WTC11 (cell line): ENCODE measurements at regions not wholly inside any gene's neighbourhood (a gene's known extent, or its start where the extent isn't known, plus 50 kb on each side); places are given as distances from the start of the nearest gene placed in this dataset.

Source experiments
- ATAC-seq: fragments of 200-7000 bp; cut with Tn5 transposase; 2 replicates; pipeline ENCODE4 v1.10.0; 2021; ENCODE audit warnings: mild to moderate bottlenecking, moderate library complexity
- CTCF ChIA-PET: fragments of 300-600 bp; sonication (Branson Sonifier 250); formaldehyde crosslinking; loops from one replicate; lab custom pipeline; 2021; ENCODE audit warnings: antibody characterized with exemption; lab: Charles Lee
- POLR2A ChIA-PET: fragments of 350-600 bp; sonication (Branson Sonifier 250); formaldehyde crosslinking; loops from one replicate; lab custom pipeline; 2021; ENCODE audit warnings: antibody characterized with exemption; lab: Charles Lee
- DNase-seq: peaks from one replicate; pipeline ENCODE4 v3.0.0; 2021; ENCODE audit warnings: low spot score
- H3K27ac Mint-ChIP-seq: 2 replicates; pipeline ENCODE4 v1.8.0; 2021; ENCODE audit warnings: mixed read lengths
- H3K27me3 Mint-ChIP-seq: 2 replicates; pipeline ENCODE4 v1.8.0; 2021; ENCODE audit warnings: low read depth, mild to moderate bottlenecking, moderate library complexity, mixed read lengths
- H3K36me3 Mint-ChIP-seq: 2 replicates; pipeline ENCODE4 v1.8.0; 2021; ENCODE audit warnings: mixed read lengths
- H3K4me1 Mint-ChIP-seq: 2 replicates; pipeline ENCODE4 v1.8.0; 2022; ENCODE audit warnings: mixed read lengths
- H3K4me3 Mint-ChIP-seq: 2 replicates; pipeline ENCODE4 v1.8.0; 2021; ENCODE audit warnings: mild to moderate bottlenecking, moderate library complexity, mixed read lengths
- H3K9me3 Mint-ChIP-seq: 2 replicates; pipeline ENCODE4 v1.8.0; 2021; ENCODE audit warnings: mixed read lengths
- CREB1 ChIP-seq: sonication (generic); formaldehyde crosslinking; IDR thresholded peaks from 2 replicates; pipeline ENCODE4 v1.8.0; 2023; ENCODE audit warnings: mild to moderate bottlenecking, missing genetic modification reagents
- CREM ChIP-seq: sonication (generic); formaldehyde crosslinking; IDR thresholded peaks from 2 replicates; pipeline ENCODE4 v1.8.1; 2022; ENCODE audit warnings: mild to moderate bottlenecking, missing genetic modification reagents, moderate library complexity
- E2F4 ChIP-seq: sonication (generic); formaldehyde crosslinking; IDR thresholded peaks from 2 replicates; pipeline ENCODE4 v1.8.1; 2022; ENCODE audit warnings: low read depth, mild to moderate bottlenecking, moderate library complexity, missing genetic modification reagents, borderline replicate concordance
- EMX1 ChIP-seq: fragments of 250-450 bp; sonication (Bioruptor Pico); IDR thresholded peaks from 2 replicates; pipeline ENCODE4 v1.8.0; 2021; ENCODE audit warnings: mild to moderate bottlenecking
- FOXK1 ChIP-seq: sonication (generic); formaldehyde crosslinking; IDR thresholded peaks from 2 replicates; pipeline ENCODE4 v1.8.0; 2022; ENCODE audit warnings: mild to moderate bottlenecking, moderate library complexity, missing genetic modification reagents
- GTF2I ChIP-seq: fragments of 250-450 bp; sonication (Bioruptor Pico); conservative IDR thresholded peaks from 2 replicates; pipeline ENCODE4 v1.4.0; 2021; ENCODE audit warnings: mild to moderate bottlenecking
- HMGA2 ChIP-seq: fragments of 250-450 bp; sonication (Bioruptor Pico); IDR thresholded peaks from 2 replicates; pipeline ENCODE4 v1.4.0; 2021; ENCODE audit warnings: mild to moderate bottlenecking, moderate library complexity
- HMGXB4 ChIP-seq: sonication (generic); formaldehyde crosslinking; IDR thresholded peaks from 2 replicates; pipeline ENCODE4 v1.8.1; 2023; ENCODE audit warnings: mild to moderate bottlenecking, moderate library complexity, missing genetic modification reagents
- IRF1 ChIP-seq: sonication (generic); formaldehyde crosslinking; IDR thresholded peaks from 2 replicates; pipeline ENCODE4 v1.8.0; 2023; ENCODE audit warnings: missing genetic modification reagents
- JUN ChIP-seq: sonication (generic); formaldehyde crosslinking; IDR thresholded peaks from 2 replicates; pipeline ENCODE4 v1.8.0; 2023; ENCODE audit warnings: mild to moderate bottlenecking, missing genetic modification reagents
- NFATC4 ChIP-seq: fragments of 250-450 bp; sonication (Bioruptor Pico); IDR thresholded peaks from 2 replicates; pipeline ENCODE4 v1.9.0; 2021; ENCODE audit warnings: mild to moderate bottlenecking
- NFYB ChIP-seq: sonication (generic); formaldehyde crosslinking; conservative IDR thresholded peaks from 2 replicates; pipeline ENCODE4 v1.8.0; 2022; ENCODE audit warnings: low read depth, missing genetic modification reagents
- RORB ChIP-seq: fragments of 250-450 bp; sonication (Bioruptor Pico); IDR thresholded peaks from 2 replicates; pipeline ENCODE4 v1.9.0; 2021; ENCODE audit warnings: mild to moderate bottlenecking
- STAT6 ChIP-seq: sonication (generic); formaldehyde crosslinking; conservative IDR thresholded peaks from 2 replicates; pipeline ENCODE4 v1.8.1; 2023; ENCODE audit warnings: mild to moderate bottlenecking, low read depth, missing genetic modification reagents, moderate library complexity
- TCF7 ChIP-seq: sonication (generic); formaldehyde crosslinking; IDR thresholded peaks from 2 replicates; pipeline ENCODE4 v1.8.0; 2022; ENCODE audit warnings: mild to moderate bottlenecking, low read depth, missing genetic modification reagents, moderate library complexity
- ZBTB43 ChIP-seq: sonication (generic); formaldehyde crosslinking; IDR thresholded peaks from 2 replicates; pipeline ENCODE4 v1.8.1; 2023; ENCODE audit warnings: mild to moderate bottlenecking, missing genetic modification reagents
- ZNF281 ChIP-seq: sonication (generic); formaldehyde crosslinking; IDR thresholded peaks from 2 replicates; pipeline ENCODE4 v1.8.0; 2023; ENCODE audit warnings: mild to moderate bottlenecking, missing genetic modification reagents
- ZNF532 ChIP-seq: fragments of 250-450 bp; sonication (Bioruptor Pico); IDR thresholded peaks from 2 replicates; pipeline ENCODE4 v1.9.0; 2021; ENCODE audit warnings: mild to moderate bottlenecking, borderline replicate concordance
- ZNF671 ChIP-seq: fragments of 250-450 bp; sonication (Bioruptor Pico); IDR thresholded peaks from 2 replicates; pipeline ENCODE4 v1.8.0; 2021; ENCODE audit warnings: mild to moderate bottlenecking

- H3K9me3 Mint-ChIP-seq, result peaks cover 20% of the 10 kb centered on the region
- ChIA-PET CTCF (no interaction called here), POLR2A (no interaction called here)
- no peaks in the 10 kb centered on the region; the same call in 1 of the 2 replicates for H3K27me3 Mint-ChIP-seq
- H3K27ac Mint-ChIP-seq, result no peak overlapping the region
- TF ChIP-seq E2F4 (CRISPR knock-in tag) (no peak), JUN (CRISPR knock-in tag) (no peak), CREB1 (CRISPR knock-in tag) (no peak), HMGXB4 (CRISPR knock-in tag) (no peak), GTF2I (CRISPR knock-in tag) (no peak), TCF7 (CRISPR knock-in tag) (no peak), ZBTB43 (CRISPR knock-in tag) (no peak), HMGA2 (CRISPR knock-in tag) (no peak), STAT6 (CRISPR knock-in tag) (no peak), ZNF532 (CRISPR knock-in tag) (no peak), RORB (CRISPR knock-in tag) (no peak), NFYB (no peak), ZNF671 (CRISPR knock-in tag) (no peak), CREM (CRISPR knock-in tag) (no peak), IRF1 (CRISPR knock-in tag) (no peak), ZNF281 (no peak), EMX1 (CRISPR knock-in tag) (no peak), FOXK1 (CRISPR knock-in tag) (no peak), NFATC4 (CRISPR knock-in tag) (no peak)
- no peak for DNase-seq
- H3K36me3 Mint-ChIP-seq, result peaks cover 3% of the 10 kb centered on the region; the same call in 1 of the 2 replicates
- peaks cover 27% of the 10 kb centered on the region for H3K4me1 Mint-ChIP-seq
- ATAC-seq, result no peak
- no peak overlapping the region for H3K4me3 Mint-ChIP-seq
Measured at GRCh38 chr5:73325546-73325945, 123.0 kb downstream of the FOXD1 start.
